EH (cell line): ENCODE measurements at regions not wholly inside any gene's neighbourhood (a gene's known extent, or its start where the extent isn't known, plus 50 kb on each side); places are given as distances from the start of the nearest gene placed in this dataset.

Experiments used
- DNase-seq: peaks from one replicate; pipeline ENCODE4 v3.0.0-alpha.2; 2015; ENCODE audit warnings: low read depth

GRCh38 chr4:11529625-11530201 lies 101.0 kb upstream of the HS3ST1 start:
- DNase-seq: no peak

GRCh38 chr4:11525085-11525484 lies 96.4 kb upstream of the HS3ST1 start:
- DNase-seq: no peak

GRCh38 chr4:11518754-11519153 lies 90.1 kb upstream of the HS3ST1 start:
- no peak for DNase-seq

- DNase-seq: no peak
These were observed 86.2 kb upstream of the HS3ST1 start for GRCh38 chr4:11514779-11515419.

GRCh38 chr4:11514003-11514402 lies 85.3 kb upstream of the HS3ST1 start:
- no peak for DNase-seq

- DNase-seq: no peak
These were observed 84.2 kb upstream of the HS3ST1 start for GRCh38 chr4:11512871-11513270.

GRCh38 chr4:11511321-11511720 lies 82.6 kb upstream of the HS3ST1 start:
- no peak for DNase-seq

- no peak for DNase-seq
These were observed 79.2 kb upstream of the HS3ST1 start for GRCh38 chr4:11507920-11508319.

- no peak for DNase-seq
These were observed 77.5 kb upstream of the HS3ST1 start for GRCh38 chr4:11506194-11506593.

GRCh38 chr4:11505221-11505971 lies 76.7 kb upstream of the HS3ST1 start:
- no peak for DNase-seq

GRCh38 chr4:11503166-11503565 lies 74.5 kb upstream of the HS3ST1 start:
- no peak for DNase-seq

- no peak for DNase-seq
These were observed 69.3 kb upstream of the HS3ST1 start for GRCh38 chr4:11497972-11498371.

GRCh38 chr4:11497212-11497806 lies 68.6 kb upstream of the HS3ST1 start:
- DNase-seq: no peak

GRCh38 chr4:11496351-11496829 lies 67.7 kb upstream of the HS3ST1 start:
- DNase-seq: no peak

GRCh38 chr4:11495818-11496217 lies 67.1 kb upstream of the HS3ST1 start:
- DNase-seq: no peak

GRCh38 chr4:11495291-11495690 lies 66.6 kb upstream of the HS3ST1 start:
- DNase-seq: no peak

- DNase-seq: no peak
These were observed 65.5 kb upstream of the HS3ST1 start for GRCh38 chr4:11494232-11494631.

GRCh38 chr4:11489453-11490083 lies 60.9 kb upstream of the HS3ST1 start:
- DNase-seq: no peak

- no peak for DNase-seq
These were observed 60.2 kb upstream of the HS3ST1 start for GRCh38 chr4:11488657-11489452.

GRCh38 chr4:11487868-11488544 lies 59.3 kb upstream of the HS3ST1 start:
- DNase-seq: no peak

- no peak for DNase-seq
These were observed 58.4 kb upstream of the HS3ST1 start for GRCh38 chr4:11487139-11487538.
